ENCODE measurements at regions not wholly inside any gene's neighbourhood (a gene's known extent, or its start where the extent isn't known, plus 50 kb on each side); places are given as distances from the start of the nearest gene placed in this dataset.

- TF ChIP-seq CTCF (IDR thresholded peaks at IDR 0.05; ENCODE audit: poor library complexity, severe bottlenecking) (no peak), EP300 (conservative IDR thresholded peaks at IDR 0.05; ENCODE audit: poor library complexity, severe bottlenecking) (no peak)
Measured at GRCh38 chr10:121414366-121415062, 183.7 kb downstream of the FGFR2 start.
